ENCODE measurements at regions not wholly inside any gene's neighbourhood (a gene's known extent, or its start where the extent isn't known, plus 50 kb on each side); places are given as distances from the start of the nearest gene placed in this dataset.

DNA sequence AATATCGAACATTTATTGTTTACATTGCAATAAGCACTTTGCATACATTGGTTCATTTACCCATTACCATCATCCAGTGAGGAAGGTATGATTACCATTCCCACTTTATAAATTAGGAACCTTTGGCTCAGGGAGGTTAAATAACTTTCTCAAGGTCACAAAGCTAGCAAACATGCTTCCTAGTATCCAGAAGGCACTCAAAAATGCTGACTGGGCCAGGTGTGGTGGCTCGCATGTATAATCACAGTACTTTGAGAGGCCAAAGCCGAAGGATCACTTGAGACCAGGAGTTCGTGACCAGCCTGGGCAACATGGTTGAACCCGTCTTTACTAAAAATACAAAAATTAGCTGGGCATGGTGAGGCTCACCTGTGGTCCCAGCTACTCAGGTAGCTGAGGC is 259.6 kb downstream of the TMEM114 start:
- Histone ChIP-seq H3K36me3 (ENCODE audit: control insufficient read depth in 2 of 4, insufficient read depth in 4 of 4, low read length in 3 of 4) (no peaks in the 10 kb centered on the region), H3K27me3 (replicated peaks in 1 of 4; ENCODE audit: control insufficient read depth in 3 of 4, extremely low read depth in 1 of 4, insufficient read depth in 3 of 4, low read length in 3 of 4) (no peaks in the 10 kb centered on the region), H3K23ac (ENCODE audit: insufficient read length) (no peak overlapping the region), H2BK5ac (ENCODE audit: low read depth, low read length) (no peak overlapping the region), H3K9ac (replicated peaks in 1 of 4; ENCODE audit: extremely low read depth in 1 of 4, low read depth in 3 of 4, low read length in 3 of 4) (no peak overlapping the region), H2AK5ac (ENCODE audit: low read depth, low read length) (no peak overlapping the region), H4K91ac (replicated peaks; ENCODE audit: insufficient read length, low read length) (no peak overlapping the region), H3K18ac (ENCODE audit: extremely low read depth, low read length) (no peak overlapping the region), H3K4ac (replicated peaks; ENCODE audit: insufficient read length, low read depth, low read length) (no peak overlapping the region), H3K56ac (replicated peaks; ENCODE audit: insufficient read length, low read depth, low read length) (no peak overlapping the region), H4K5ac (ENCODE audit: insufficient read length, low read depth, low read length) (no peak overlapping the region), H3K79me2 (ENCODE audit: control insufficient read depth in 1 of 2, insufficient read depth in 2 of 2, low read length in 2 of 2) (no peaks in the 10 kb centered on the region), H2AFZ (ENCODE audit: low read length) (no peak overlapping the region), H2BK15ac (ENCODE audit: low read length) (no peak overlapping the region), H3K4me2 (ENCODE audit: insufficient read depth in 1 of 2, low read depth in 2 of 2, low read length in 2 of 2) (no peak overlapping the region), H3K27ac (ENCODE audit: low read depth, low read length) (no peak overlapping the region), H3K9me3 (ENCODE audit: insufficient read depth in 2 of 2, low read depth in 1 of 2, low read length in 1 of 2) (no peaks in the 10 kb centered on the region), H4K20me1 (replicated peaks in 1 of 2; ENCODE audit: control insufficient read depth in 1 of 2, insufficient read depth in 2 of 2, low read length in 2 of 2) (no peaks in the 10 kb centered on the region), H2BK12ac (ENCODE audit: low read depth, low read length) (no peak overlapping the region), H2BK20ac (ENCODE audit: low read length) (no peak overlapping the region), H3K79me1 (ENCODE audit: low read depth, low read length) (no peaks in the 10 kb centered on the region), H3K4me3 (ENCODE audit: extremely low read depth in 1 of 4, insufficient read depth in 2 of 4, low read depth in 3 of 4, low read length in 4 of 4) (no peak overlapping the region), H3K4me1 (replicated peaks in 1 of 4; ENCODE audit: control insufficient read depth in 3 of 4, insufficient read depth in 4 of 4, low read length in 3 of 4) (no peaks in the 10 kb centered on the region), H4K8ac (ENCODE audit: extremely low read depth, insufficient read depth, low read length) (no peak overlapping the region), H3K23me2 (ENCODE audit: low read depth, low read length) (no peaks in the 10 kb centered on the region; the same call in 1 of the 2 replicates), H2BK120ac (replicated peaks; ENCODE audit: low read depth, low read length) (no peak overlapping the region), H3K14ac (ENCODE audit: insufficient read length) (no peak overlapping the region)
- TF ChIP-seq NANOG (IDR thresholded peaks at IDR 0.05; ENCODE audit: insufficient read depth, low read depth, low read length, poor library complexity, severe bottlenecking), result no peak
- no peak for TF ChIP-seq EGR1 (IDR thresholded peaks at IDR 0.05; ENCODE audit: borderline replicate concordance, low read depth, low read length)
- no peak for TF ChIP-seq GABPA (IDR thresholded peaks at IDR 0.05; ENCODE audit: borderline replicate concordance, insufficient read depth, low read length)
- no peak for TF ChIP-seq CHD2 (IDR thresholded peaks at IDR 0.05; ENCODE audit: low read length)
- no peak for TF ChIP-seq CREB1 (IDR thresholded peaks at IDR 0.05)
- TF ChIP-seq ASH2L (IDR thresholded peaks at IDR 0.05; ENCODE audit: low read length), result no peak
- TF ChIP-seq NRF1 (IDR thresholded peaks at IDR 0.05; ENCODE audit: low read depth, low read length), result no peak
- no peak for TF ChIP-seq POLR2A (IDR thresholded peaks at IDR 0.05; ENCODE audit: control extremely low read depth in 1 of 2, low read depth in 2 of 2, low read length in 2 of 2)
- no peak for TF ChIP-seq SUZ12 (IDR thresholded peaks at IDR 0.05; ENCODE audit: low read length)
- TF ChIP-seq TBP (IDR thresholded peaks at IDR 0.05; ENCODE audit: low read depth, low read length), result no peak
- TF ChIP-seq CTBP2 (IDR thresholded peaks at IDR 0.05; ENCODE audit: borderline replicate concordance, insufficient read depth, insufficient read length, low read length), result no peak
- no peak for TF ChIP-seq RAD21 (IDR thresholded peaks at IDR 0.05 in 1 of 2, conservative IDR thresholded peaks at IDR 0.05 in 1 of 2; ENCODE audit: low read depth in 2 of 2, low read length in 2 of 2)
- TF ChIP-seq, protein P1, sequence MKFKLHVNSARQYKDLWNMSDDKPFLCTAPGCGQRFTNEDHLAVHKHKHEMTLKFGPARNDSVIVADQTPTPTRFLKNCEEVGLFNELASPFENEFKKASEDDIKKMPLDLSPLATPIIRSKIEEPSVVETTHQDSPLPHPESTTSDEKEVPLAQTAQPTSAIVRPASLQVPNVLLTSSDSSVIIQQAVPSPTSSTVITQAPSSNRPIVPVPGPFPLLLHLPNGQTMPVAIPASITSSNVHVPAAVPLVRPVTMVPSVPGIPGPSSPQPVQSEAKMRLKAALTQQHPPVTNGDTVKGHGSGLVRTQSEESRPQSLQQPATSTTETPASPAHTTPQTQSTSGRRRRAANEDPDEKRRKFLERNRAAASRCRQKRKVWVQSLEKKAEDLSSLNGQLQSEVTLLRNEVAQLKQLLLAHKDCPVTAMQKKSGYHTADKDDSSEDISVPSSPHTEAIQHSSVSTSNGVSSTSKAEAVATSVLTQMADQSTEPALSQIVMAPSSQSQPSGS (IDR thresholded peaks at IDR 0.05; ENCODE audit: low read length), result no peak
- no peak for TF ChIP-seq TCF12 (IDR thresholded peaks at IDR 0.05; ENCODE audit: low read depth, low read length)
- POLR2A ChIA-PET (ENCODE audit: partially characterized antibody), result no interaction called here
- CTCF ChIA-PET (ENCODE audit: partially characterized antibody), result interaction anchor here (1.1 kb wide), 1 partner anchor 18 kb away, joined by 3 read pairs; no protein-coding TSS in a partner anchor
- WGBS, 2 experiments (ENCODE audit: extremely low coverage in 1 of 2, insufficient coverage in 1 of 2, insufficient read length in 1 of 2, insufficient replicate concordance in 2 of 2, low coverage in 1 of 2, low lambda C conversion rate in 2 of 2, missing lambda C conversion rate in 1 of 2), result 73% methylated on average over 5 of the region's 5 CpGs; no CpG with 5 or more reads in 1 of the 2 experiments
- no peak for DNase-seq (ENCODE audit: low read depth in 1 of 2, low spot score in 2 of 2)
- no peak for FAIRE-seq
